ENCODE measurements at regions not wholly inside any gene's neighbourhood (a gene's known extent, or its start where the extent isn't known, plus 50 kb on each side); places are given as distances from the start of the nearest gene placed in this dataset.

- intact Hi-C loops (cut with micrococcal nuclease) = no loop called here
- Histone ChIP-seq H3K9me3 (replicated peaks) (peaks cover 5% of the 10 kb centered on the region), H3K4me3 (no peak overlapping the region), H3K4me1 (no peaks in the 10 kb centered on the region), H3K27me3 (ENCODE audit: low read depth) (no peaks in the 10 kb centered on the region), H3K27ac (replicated peaks) (no peak overlapping the region), H3K36me3 (no peaks in the 10 kb centered on the region)
- no peak for TF ChIP-seq CTCF (IDR thresholded peaks at IDR 0.05; ENCODE audit: borderline replicate concordance)
- DNase-seq = no peak
Measured at GRCh38 chr9:7710686-7711085, 88.9 kb downstream of the DMAC1 start.

GRCh38 chr9:7707934-7708333, 91.6 kb downstream of the DMAC1 start:
- TF ChIP-seq CTCF (IDR thresholded peaks at IDR 0.05; ENCODE audit: borderline replicate concordance) = no peak
- no peaks in the 10 kb centered on the region for H3K27me3 ChIP-seq (ENCODE audit: low read depth)
- H3K4me3 ChIP-seq = no peak overlapping the region
- H3K4me1 ChIP-seq = no peaks in the 10 kb centered on the region
- no peaks in the 10 kb centered on the region for H3K36me3 ChIP-seq
- intact Hi-C loops (cut with micrococcal nuclease) = no loop called here
- H3K9me3 ChIP-seq (replicated peaks) = no peaks in the 10 kb centered on the region
- H3K27ac ChIP-seq (replicated peaks) = no peak overlapping the region
- DNase-seq = no peak

- intact Hi-C loops (cut with micrococcal nuclease) = no loop called here
- DNase-seq = no peak
- no peak overlapping the region for H3K27ac ChIP-seq (replicated peaks)
- no peaks in the 10 kb centered on the region for H3K4me1 ChIP-seq
- no peaks in the 10 kb centered on the region for H3K9me3 ChIP-seq (replicated peaks)
- H3K36me3 ChIP-seq = no peaks in the 10 kb centered on the region
- no peak for TF ChIP-seq CTCF (IDR thresholded peaks at IDR 0.05; ENCODE audit: borderline replicate concordance)
- H3K27me3 ChIP-seq (ENCODE audit: low read depth) = no peaks in the 10 kb centered on the region
- no peak overlapping the region for H3K4me3 ChIP-seq
Measured at GRCh38 chr9:7704543-7704942, 95.0 kb downstream of the DMAC1 start.

- no peak for DNase-seq
- no peak for TF ChIP-seq CTCF (IDR thresholded peaks at IDR 0.05; ENCODE audit: borderline replicate concordance)
Measured at GRCh38 chr9:7691909-7692308, 107.7 kb downstream of the DMAC1 start.

GRCh38 chr9:7690014-7690413, 109.6 kb downstream of the DMAC1 start:
- no peak overlapping the region for H3K27ac ChIP-seq (replicated peaks)
- no peak for DNase-seq
- H3K27me3 ChIP-seq (ENCODE audit: low read depth) = no peaks in the 10 kb centered on the region
- TF ChIP-seq CTCF (IDR thresholded peaks at IDR 0.05; ENCODE audit: borderline replicate concordance) = no peak
- no peak overlapping the region for H3K4me3 ChIP-seq
- H3K36me3 ChIP-seq = no peaks in the 10 kb centered on the region
- H3K4me1 ChIP-seq = no peaks in the 10 kb centered on the region
- no peaks in the 10 kb centered on the region for H3K9me3 ChIP-seq (replicated peaks)
- intact Hi-C loops (cut with micrococcal nuclease) = no loop called here

More at GRCh38 chr9:7691909-7692308, 107.7 kb downstream of the DMAC1 start:
- Histone ChIP-seq H3K4me3 (no peak overlapping the region), H3K27ac (replicated peaks) (no peak overlapping the region), H3K36me3 (no peaks in the 10 kb centered on the region), H3K4me1 (no peaks in the 10 kb centered on the region), H3K27me3 (ENCODE audit: low read depth) (no peaks in the 10 kb centered on the region), H3K9me3 (replicated peaks) (no peaks in the 10 kb centered on the region)
- intact Hi-C loops (cut with micrococcal nuclease) = no loop called here

GRCh38 chr9:7688626-7689025, 111.0 kb downstream of the DMAC1 start:
- intact Hi-C loops (cut with micrococcal nuclease) = no loop called here
- H3K9me3 ChIP-seq (replicated peaks) = no peaks in the 10 kb centered on the region
- no peak overlapping the region for H3K4me3 ChIP-seq
- no peaks in the 10 kb centered on the region for H3K4me1 ChIP-seq
- DNase-seq = no peak
- no peaks in the 10 kb centered on the region for H3K36me3 ChIP-seq
- no peak for TF ChIP-seq CTCF (IDR thresholded peaks at IDR 0.05; ENCODE audit: borderline replicate concordance)
- H3K27me3 ChIP-seq (ENCODE audit: low read depth) = no peaks in the 10 kb centered on the region
- H3K27ac ChIP-seq (replicated peaks) = no peak overlapping the region

Measured in left ventricle myocardium inferior (tissue), 1 donor.